ENCODE measurements at regions not wholly inside any gene's neighbourhood (a gene's known extent, or its start where the extent isn't known, plus 50 kb on each side); places are given as distances from the start of the nearest gene placed in this dataset.

- TF ChIP-seq ATF4 (CRISPR knock-in tag; IDR thresholded peaks at IDR 0.05) (peak in 1 of 2 experiments; percentile 89; a peak in 2 of 4 replicates), MAFK (conservative IDR thresholded peaks at IDR 0.05 in 1 of 2, IDR thresholded peaks at IDR 0.05 in 1 of 2; ENCODE audit: low read length in 2 of 2) (no peak), FOXK1 (CRISPR knock-in tag; IDR thresholded peaks at IDR 0.05; ENCODE audit: borderline replicate concordance, low read depth) (peak; percentile 96), BORCS8-MEF2B (CRISPR knock-in tag; IDR thresholded peaks at IDR 0.05) (peak; percentile 89), FOXO4 (CRISPR knock-in tag; conservative IDR thresholded peaks at IDR 0.05) (no peak), TFAP4 (IDR thresholded peaks at IDR 0.05; ENCODE audit: borderline replicate concordance, low read depth) (peak; percentile 97), ZNF451 (CRISPR knock-in tag; IDR thresholded peaks at IDR 0.05) (peak; percentile 48; the same call in 1 of the 2 replicates), FIP1L1 (IDR thresholded peaks at IDR 0.05; ENCODE audit: borderline replicate concordance, insufficient read depth, low read depth, low read length) (no peak), HES4 (CRISPR knock-in tag; IDR thresholded peaks at IDR 0.05; ENCODE audit: borderline replicate concordance) (no peak), MAF1 (CRISPR knock-in tag; IDR thresholded peaks at IDR 0.05; ENCODE audit: borderline replicate concordance) (0 out of 2 replicates have a peak, but pooled peaks have one; percentile 22), MXD3 (CRISPR knock-in tag; IDR thresholded peaks at IDR 0.05) (no peak), MIXL1 (CRISPR knock-in tag; IDR thresholded peaks at IDR 0.05) (peak; percentile 95), PHF8 (CRISPR knock-in tag; IDR thresholded peaks at IDR 0.05) (0 out of 2 replicates have a peak, but pooled peaks have one; percentile 31), ISX (CRISPR knock-in tag; conservative IDR thresholded peaks at IDR 0.05) (no peak), SRY (CRISPR knock-in tag; IDR thresholded peaks at IDR 0.05) (peak; percentile 40; the same call in 1 of the 2 replicates), ZNF747 (CRISPR knock-in tag; IDR thresholded peaks at IDR 0.05; ENCODE audit: borderline replicate concordance) (peak; percentile 45; the same call in 1 of the 2 replicates), ZNF235 (CRISPR knock-in tag; IDR thresholded peaks at IDR 0.05; ENCODE audit: borderline replicate concordance) (no peak), ZNF761 (CRISPR knock-in tag; conservative IDR thresholded peaks at IDR 0.05) (0 out of 2 replicates have a peak, but pooled peaks have one; percentile 71), PBX3 (CRISPR knock-in tag; IDR thresholded peaks at IDR 0.05; ENCODE audit: borderline replicate concordance) (no peak), ERF (CRISPR knock-in tag; IDR thresholded peaks at IDR 0.05) (peak; percentile 87), IKZF1 (IDR thresholded peaks at IDR 0.05) (no peak), ZNF788 (CRISPR knock-in tag; IDR thresholded peaks at IDR 0.05; ENCODE audit: borderline replicate concordance) (peak; percentile 93), ATM (IDR thresholded peaks at IDR 0.05; ENCODE audit: borderline replicate concordance) (no peak), ZNF768 (CRISPR knock-in tag; IDR thresholded peaks at IDR 0.05) (no peak)
Measured at GRCh38 chr5:158461240-158461854, 602.4 kb upstream of the CLINT1 start (continued).
